Muscle layer of colon (tissue), 2 donors: ENCODE measurements at regions not wholly inside any gene's neighbourhood (a gene's known extent, or its start where the extent isn't known, plus 50 kb on each side); places are given as distances from the start of the nearest gene placed in this dataset.
"Not testable (repeated sequence)": the region's sequence is repeated elsewhere in the genome, so short reads cannot be mapped to it uniquely, and the experiment has no call there.

Source experiments
- H3K27ac ChIP-seq: one replicate; pipeline ENCODE4 v1.7.0; 2013; ENCODE audit warnings: low read depth, mild to moderate bottlenecking, low read length, moderate library complexity
- H3K27me3 ChIP-seq, 2 donors: one replicate each; pipeline ENCODE4 v1.7.0; 2013; ENCODE audit warnings: low read length in 2 of 2, mild to moderate bottlenecking in 2 of 2; ENCODE audit not compliant: insufficient read depth in 2 of 2, control insufficient read depth in 1 of 2
- H3K36me3 ChIP-seq: one replicate; pipeline ENCODE4 v1.7.0; 2013; ENCODE audit warnings: mild to moderate bottlenecking, low read length; ENCODE audit not compliant: insufficient read depth
- H3K4me1 ChIP-seq: one replicate; pipeline ENCODE4 v1.7.0; 2013; ENCODE audit warnings: mild to moderate bottlenecking, low read length; ENCODE audit not compliant: insufficient read depth
- H3K4me3 ChIP-seq, 2 donors: one replicate each; pipeline ENCODE4 v1.7.0; 2013; ENCODE audit warnings: low read length in 2 of 2, low read depth in 1 of 2, mild to moderate bottlenecking in 1 of 2, moderate library complexity in 1 of 2
- H3K9ac ChIP-seq: one replicate; pipeline ENCODE4 v1.7.0; 2013; ENCODE audit warnings: low read length
- H3K9me3 ChIP-seq: one replicate; pipeline ENCODE4 v1.7.0; 2013; ENCODE audit warnings: mild to moderate bottlenecking, low read length
- donor health status: abdominal sarcoma.
- donor health status: Adenocarcinoma of cecum.

DNA sequence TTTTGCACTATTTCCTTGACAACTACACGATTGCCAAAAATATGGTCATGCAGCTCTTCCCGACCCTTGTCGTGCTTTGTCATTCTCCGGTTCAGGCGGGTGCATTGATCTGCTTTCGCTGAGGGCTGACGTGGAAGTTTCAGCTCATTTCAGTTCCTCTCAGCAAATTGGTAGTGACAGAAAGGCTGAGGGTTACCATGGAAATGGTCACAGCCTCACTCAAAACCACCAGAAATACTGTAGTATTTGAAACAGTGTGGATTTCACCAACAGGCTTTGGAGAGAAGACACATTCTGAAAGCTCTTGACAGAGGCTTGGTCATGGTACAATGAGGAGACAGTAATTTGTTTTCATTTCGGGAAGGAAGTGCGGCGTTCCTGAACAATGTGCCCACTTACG, 99.7 kb upstream of the EXOC2 start:
- H3K27me3 ChIP-seq, result peaks cover 6 to 20% of the 10 kb centered on the region in 2 donors
- H3K4me3 ChIP-seq, result no peak overlapping the region
- peaks cover 5% of the 10 kb centered on the region for H3K4me1 ChIP-seq
- no peak overlapping the region for H3K9ac ChIP-seq
- no peaks in the 10 kb centered on the region for H3K9me3 ChIP-seq
- H3K27ac ChIP-seq, result no peak overlapping the region
- no peaks in the 10 kb centered on the region for H3K36me3 ChIP-seq

DNA sequence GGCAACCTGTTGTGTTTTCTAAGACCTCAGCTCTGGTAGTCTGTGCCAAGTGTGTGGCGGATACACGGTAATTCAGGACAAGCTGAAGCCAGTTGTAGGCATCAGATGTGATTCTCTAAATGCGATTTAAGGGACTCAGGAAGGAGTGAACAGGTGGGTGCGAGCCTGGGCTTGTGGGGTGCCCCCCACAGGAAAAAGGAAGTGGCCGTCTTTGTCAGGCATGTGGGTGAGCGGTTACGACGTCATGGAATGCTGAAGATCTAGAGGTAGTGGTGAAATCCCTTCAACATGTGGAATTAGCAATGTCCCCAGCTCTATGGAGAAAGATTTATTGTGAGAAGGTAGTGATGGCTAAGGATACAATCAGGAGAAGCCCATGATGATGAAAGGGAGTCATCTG, 95.1 kb upstream of the EXOC2 start:
- Histone ChIP-seq H3K9ac (no peak overlapping the region), H3K27ac (no peak overlapping the region), H3K27me3 (peaks cover 0 to 8% of the 10 kb centered on the region in 2 donors), H3K4me3 (no peak overlapping the region), H3K9me3 (no peaks in the 10 kb centered on the region), H3K36me3 (no peaks in the 10 kb centered on the region), H3K4me1 (no peaks in the 10 kb centered on the region)

DNA sequence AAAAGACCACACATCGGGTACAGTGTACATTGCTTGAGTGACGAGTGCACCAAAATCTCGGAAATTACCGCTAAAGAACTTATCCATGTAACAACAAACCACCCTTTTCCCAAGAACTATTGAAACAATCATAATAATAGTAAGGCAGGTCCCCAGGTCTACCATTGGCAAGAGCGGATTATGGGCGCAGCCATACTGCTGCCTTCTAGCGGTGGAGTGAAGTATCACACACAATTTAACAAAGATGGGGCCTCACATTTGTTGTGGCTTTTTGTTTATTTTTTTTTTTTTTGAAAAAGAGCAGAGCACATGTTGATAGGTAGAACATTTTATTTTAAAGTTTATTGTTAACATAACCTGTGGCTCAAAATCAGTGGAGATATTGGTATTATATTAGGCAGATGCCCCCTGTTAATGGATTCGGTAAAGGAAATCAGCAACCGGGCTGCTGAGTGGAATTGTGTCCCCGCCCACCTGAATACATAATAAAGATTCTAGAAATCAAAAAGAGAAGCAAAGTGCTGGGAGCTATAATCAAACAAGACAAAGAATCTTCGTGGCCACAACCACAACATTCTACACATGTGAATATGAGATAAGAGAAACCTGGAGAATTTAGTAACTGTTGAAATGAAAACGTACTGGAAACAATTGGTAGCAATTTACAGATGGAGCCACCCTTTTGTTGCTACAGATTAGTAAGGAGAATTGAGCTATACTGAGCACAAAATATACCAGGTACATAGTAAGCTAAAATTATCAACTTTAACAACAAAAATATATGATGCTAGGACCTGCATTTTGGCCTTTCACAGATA, 94.2 kb upstream of the EXOC2 start:
- Histone ChIP-seq H3K9ac (no peak overlapping the region), H3K27ac (no peak overlapping the region), H3K4me1 (no peaks in the 10 kb centered on the region), H3K36me3 (no peaks in the 10 kb centered on the region), H3K4me3 (no peak overlapping the region), H3K27me3 (peaks cover 0 to 4% of the 10 kb centered on the region in 2 donors), H3K9me3 (no peaks in the 10 kb centered on the region)

DNA sequence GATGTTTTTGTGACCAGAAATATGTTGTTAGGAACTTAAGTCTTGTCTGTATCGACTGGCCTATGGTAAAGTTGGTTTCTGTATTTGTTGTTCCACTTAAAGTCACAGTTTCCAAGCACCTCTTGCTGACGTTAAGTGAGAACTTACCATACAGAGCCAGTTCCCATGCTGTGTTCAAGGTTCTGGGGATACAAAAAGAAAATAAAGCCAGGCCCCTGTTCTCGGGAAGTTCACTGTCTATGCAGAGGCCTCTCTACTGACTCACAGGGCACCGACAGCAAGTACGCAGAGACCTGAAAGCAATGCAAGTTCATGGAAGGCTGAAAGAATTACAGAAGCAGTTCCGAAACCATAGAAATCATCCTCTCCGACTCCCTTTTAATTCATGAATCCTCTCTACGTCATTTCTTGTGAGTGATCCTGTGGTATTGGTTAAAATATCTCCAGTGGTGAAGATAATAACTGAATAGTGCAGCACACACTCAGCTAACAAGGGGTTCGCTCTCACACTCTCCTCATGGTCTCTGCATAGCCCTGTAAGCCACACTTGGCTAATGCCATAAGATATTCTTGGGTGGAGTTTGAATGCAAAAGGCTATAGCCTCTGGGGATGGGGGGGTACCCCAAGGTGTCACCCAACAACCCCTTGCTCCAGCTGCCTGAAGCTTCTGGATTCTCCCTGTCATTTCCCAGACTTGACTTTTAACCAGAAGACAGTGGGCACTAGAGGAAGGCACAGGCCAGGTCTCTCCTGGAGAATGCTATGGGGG, 91.2 kb upstream of the EXOC2 start:
- no peak overlapping the region for H3K4me3 ChIP-seq
- H3K9ac ChIP-seq, result no peak overlapping the region
- H3K27ac ChIP-seq, result no peak overlapping the region
- H3K36me3 ChIP-seq, result no peaks in the 10 kb centered on the region
- no peaks in the 10 kb centered on the region for H3K27me3 ChIP-seq
- H3K4me1 ChIP-seq, result no peaks in the 10 kb centered on the region
- no peaks in the 10 kb centered on the region for H3K9me3 ChIP-seq

DNA sequence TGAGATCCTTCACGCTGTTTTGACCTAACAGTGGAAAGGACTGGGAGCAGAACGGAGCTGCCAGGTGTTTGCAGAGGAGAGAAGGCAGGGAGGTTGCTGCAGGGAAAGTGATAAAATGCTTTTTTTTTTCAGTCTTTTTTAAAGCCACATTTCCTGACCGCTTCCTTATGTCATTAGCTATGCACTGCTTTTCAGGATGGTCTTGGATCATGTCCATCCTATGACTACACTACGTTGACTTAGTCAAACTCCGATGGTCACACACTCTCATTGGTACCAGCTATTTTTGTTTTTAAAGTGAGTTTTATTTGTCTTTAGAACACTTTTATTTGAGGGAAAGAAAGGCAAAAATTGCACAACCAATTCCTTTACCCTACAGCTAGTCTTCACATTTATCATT, 89.2 kb upstream of the EXOC2 start:
- no peak overlapping the region for H3K9ac ChIP-seq
- no peaks in the 10 kb centered on the region for H3K9me3 ChIP-seq
- H3K4me1 ChIP-seq, result no peaks in the 10 kb centered on the region
- no peak overlapping the region for H3K27ac ChIP-seq
- no peaks in the 10 kb centered on the region for H3K36me3 ChIP-seq
- no peaks in the 10 kb centered on the region for H3K27me3 ChIP-seq
- no peak overlapping the region for H3K4me3 ChIP-seq

DNA sequence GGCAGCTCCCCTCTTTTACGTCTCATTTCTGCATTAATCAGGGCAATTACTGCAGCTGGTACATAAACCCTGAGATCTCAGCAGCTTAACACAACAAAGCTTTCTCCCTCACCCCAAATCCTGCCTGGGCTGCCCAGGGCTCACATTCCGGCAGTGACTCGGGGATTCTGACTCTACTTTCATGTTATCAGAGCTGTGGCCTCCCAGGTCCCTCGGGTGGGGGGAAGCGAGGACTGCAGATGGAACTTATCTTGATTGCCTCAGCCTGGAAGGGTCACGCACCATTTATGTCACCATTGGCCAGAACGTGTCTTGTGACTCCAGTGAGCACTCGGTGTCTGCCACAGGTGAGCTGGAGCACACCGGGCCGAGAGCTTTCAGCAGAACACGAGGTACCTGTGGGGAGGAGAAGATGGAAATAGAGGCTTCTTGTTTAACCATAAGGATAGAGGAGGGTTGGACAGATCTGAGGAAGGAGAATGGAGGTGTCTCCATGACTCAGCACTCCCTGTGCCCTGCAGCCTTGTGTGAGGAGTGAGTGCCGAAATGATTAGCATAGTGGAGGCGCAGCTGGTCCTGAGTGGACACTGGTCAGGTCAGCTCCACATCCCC, 88.5 kb upstream of the EXOC2 start:
- Histone ChIP-seq H3K36me3 (no peaks in the 10 kb centered on the region), H3K4me3 (no peak overlapping the region), H3K9ac (no peak overlapping the region), H3K27me3 (no peaks in the 10 kb centered on the region), H3K4me1 (no peaks in the 10 kb centered on the region), H3K9me3 (no peaks in the 10 kb centered on the region), H3K27ac (no peak overlapping the region)

DNA sequence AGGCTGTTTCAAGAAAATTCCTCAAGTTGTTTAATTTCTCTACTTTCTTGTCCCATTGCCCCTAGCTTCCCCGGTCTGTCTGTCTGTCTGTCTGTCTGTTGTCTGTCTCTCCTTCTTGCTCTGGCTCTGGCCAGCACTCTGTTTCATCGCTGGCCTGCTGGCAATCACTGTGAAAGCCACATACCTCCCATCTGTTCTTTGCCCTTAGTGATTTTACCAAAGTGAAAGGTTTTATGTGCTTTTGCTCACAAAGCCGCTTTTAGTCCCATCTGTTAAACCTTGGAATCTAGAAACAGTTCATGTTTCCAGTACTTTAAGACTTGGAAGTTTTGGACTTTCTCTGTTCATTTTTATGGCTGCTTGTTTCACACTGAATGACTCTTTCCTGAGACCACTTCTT, 87.8 kb upstream of the EXOC2 start:
- H3K9ac ChIP-seq, result no peak overlapping the region
- H3K36me3 ChIP-seq, result no peaks in the 10 kb centered on the region
- H3K9me3 ChIP-seq, result no peaks in the 10 kb centered on the region
- no peak overlapping the region for H3K4me3 ChIP-seq
- H3K27me3 ChIP-seq, result no peaks in the 10 kb centered on the region
- no peaks in the 10 kb centered on the region for H3K4me1 ChIP-seq
- no peak overlapping the region for H3K27ac ChIP-seq

DNA sequence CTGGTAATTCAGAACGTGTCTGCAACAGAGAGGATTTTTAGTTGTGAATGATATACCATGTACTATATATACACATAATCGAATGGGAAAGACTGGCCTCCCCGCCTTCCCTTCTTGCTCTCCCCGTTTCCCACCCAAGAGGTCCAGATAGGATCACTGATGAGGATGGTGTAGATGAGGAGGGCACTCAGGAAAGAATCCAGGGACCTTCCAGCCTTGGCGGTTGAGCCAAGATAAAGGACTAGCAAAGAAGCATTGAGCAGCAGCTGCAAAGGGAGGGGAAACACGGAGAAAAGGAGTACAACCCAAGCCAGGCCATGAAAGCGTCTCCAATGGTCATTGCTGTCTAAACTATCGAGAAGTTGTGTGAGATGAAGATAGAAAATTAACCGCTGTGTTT, 84.0 kb upstream of the EXOC2 start:
- Histone ChIP-seq H3K27me3 (no peaks in the 10 kb centered on the region), H3K9me3 (no peaks in the 10 kb centered on the region), H3K27ac (no peak overlapping the region), H3K9ac (no peak overlapping the region), H3K36me3 (no peaks in the 10 kb centered on the region), H3K4me3 (no peak overlapping the region), H3K4me1 (no peaks in the 10 kb centered on the region)

DNA sequence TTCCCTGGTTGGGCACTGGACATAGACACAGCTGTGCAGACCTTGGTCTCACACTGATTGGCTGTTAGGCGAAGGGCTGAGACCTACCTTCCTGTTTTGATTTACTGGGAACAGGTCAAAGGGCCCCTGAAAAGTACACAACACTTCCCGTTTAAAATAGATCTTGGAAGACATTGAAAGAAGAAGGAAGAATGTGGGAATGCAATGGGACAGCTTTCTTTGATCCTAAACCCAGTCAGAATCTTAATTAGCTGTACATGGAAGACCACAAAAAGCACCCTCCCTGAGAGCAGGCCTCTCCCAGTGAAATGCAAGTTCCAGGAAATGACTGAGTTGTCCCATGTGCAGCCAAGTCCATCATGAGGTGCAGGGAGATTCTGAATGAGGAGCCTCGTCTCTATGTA, 83.6 kb upstream of the EXOC2 start:
- Histone ChIP-seq H3K27ac (no peak overlapping the region), H3K4me3 (no peak overlapping the region), H3K4me1 (no peaks in the 10 kb centered on the region), H3K27me3 (no peaks in the 10 kb centered on the region), H3K9me3 (no peaks in the 10 kb centered on the region), H3K36me3 (no peaks in the 10 kb centered on the region), H3K9ac (no peak overlapping the region)

DNA sequence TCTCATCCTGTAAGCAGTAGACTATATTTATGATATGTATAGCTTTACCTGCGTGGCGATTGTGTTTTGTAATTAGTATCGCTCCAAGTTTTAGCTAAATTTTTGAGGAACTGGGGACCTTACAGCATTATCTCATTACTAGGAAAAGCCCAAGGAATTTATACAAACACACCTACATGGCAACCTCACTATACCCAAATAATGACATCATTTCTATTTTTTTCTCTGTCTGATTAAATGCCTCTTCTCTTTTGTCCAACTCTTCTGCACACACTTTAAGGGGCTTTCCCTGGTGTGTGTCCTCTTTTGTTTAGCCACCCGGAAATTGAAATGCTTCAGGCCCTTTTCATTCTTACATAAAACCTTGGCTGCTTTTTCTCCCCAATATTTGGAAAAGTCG, 82.9 kb upstream of the EXOC2 start:
- H3K9ac ChIP-seq, result no peak overlapping the region
- no peaks in the 10 kb centered on the region for H3K36me3 ChIP-seq
- H3K4me1 ChIP-seq, result no peaks in the 10 kb centered on the region
- no peak overlapping the region for H3K27ac ChIP-seq
- no peaks in the 10 kb centered on the region for H3K9me3 ChIP-seq
- H3K4me3 ChIP-seq, result no peak overlapping the region
- H3K27me3 ChIP-seq, result no peaks in the 10 kb centered on the region

DNA sequence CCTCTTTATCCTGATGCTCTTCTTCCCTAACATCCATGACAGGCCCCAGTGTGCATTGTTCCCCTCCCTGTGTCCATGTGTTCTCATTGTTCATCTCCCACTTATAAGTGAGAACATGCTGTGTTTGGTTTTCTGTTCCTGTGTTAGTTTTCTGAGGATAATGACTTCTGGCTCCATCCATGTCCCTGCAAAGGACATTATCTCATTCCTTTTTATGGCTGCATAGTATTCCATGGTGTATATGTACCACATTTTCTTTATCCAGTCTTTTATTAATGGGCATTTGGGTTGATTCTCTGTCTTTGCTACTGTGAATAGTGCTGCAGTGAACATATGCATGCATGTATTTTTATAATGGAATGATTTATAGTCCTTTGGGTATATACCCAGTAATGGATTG, 78.7 kb upstream of the EXOC2 start:
- H3K9ac ChIP-seq, H3K4me1 ChIP-seq, H3K27me3 ChIP-seq, H3K27ac ChIP-seq, H3K9me3 ChIP-seq, H3K4me3 ChIP-seq, H3K36me3 ChIP-seq: not testable (repeated sequence)
